Adrenal gland (tissue), 9 donors: ENCODE measurements at regions not wholly inside any gene's neighbourhood (a gene's known extent, or its start where the extent isn't known, plus 50 kb on each side); places are given as distances from the start of the nearest gene placed in this dataset.

Experiments
- DNase-seq, 7 donors: peaks; one replicate each; pipeline ENCODE4 v3.0.0-alpha.2; 2019 to 2020
- H3K27ac ChIP-seq, 5 donors: fragments of 200-600 bp; sonication (generic) in 4 of 5; 1 replicate in 3 of 5; 2 replicates in 2 of 5; pipeline versions ENCODE4 v1.5.1 to v1.8.0; 2016 to 2020; ENCODE audit warnings: mild to moderate bottlenecking in 1 of 5
- H3K27me3 ChIP-seq: fragments of 200-600 bp; 2 replicates; pipeline ENCODE4 v1.8.0; 2021
- H3K36me3 ChIP-seq, 2 donors: fragments of 200-600 bp; replicated peaks in 1 of 2; 1 replicate in 1 of 2; 2 replicates in 1 of 2; pipeline versions ENCODE4 v1.5.1 to v1.8.0; 2018 to 2022
- H3K4me1 ChIP-seq, 2 donors: fragments of 200-600 bp; replicated peaks in 1 of 2; 1 replicate in 1 of 2; 2 replicates in 1 of 2; pipeline versions ENCODE4 v1.5.1 to v1.8.0; 2018 to 2021
- H3K4me3 ChIP-seq, 4 donors: fragments of 200-600 bp; sonication (generic) in 3 of 4; one replicate each; pipeline ENCODE4 v1.5.1; 2016 to 2018
- H3K9me3 ChIP-seq, 3 donors: fragments of 200-600 bp; sonication (generic) in 1 of 3; replicated peaks in 1 of 3; 1 replicate in 2 of 3; 2 replicates in 1 of 3; pipeline versions ENCODE4 v1.5.1 to v1.8.0; 2016 to 2021
- POLR2A ChIP-seq, 2 donors: fragments of 450-650 bp; IDR thresholded peaks; one replicate each; pipeline ENCODE4 v1.6.1; 2017; ENCODE audit warnings: antibody characterized with exemption in 2 of 2, mild to moderate bottlenecking in 2 of 2, moderate library complexity in 1 of 2
- WGBS, 4 donors: extraction: QIAGEN DNeasy Blood & Tissue Kit in 2 of 4; methylation state at CpG; one replicate each; pipeline versions ENCODE4 v1.1.5 to v1.1.7; 2013 to 2017; 5-methylcytosine and 5-hydroxymethylcytosine counted together
- intact Hi-C, 2 donors: fragments of 100-400 bp; cut with DNase I; formaldehyde crosslinking; loops; one replicate each; pipeline versions ENCODE4 v1.14.1 to v1.15.0; 2022 to 2023
- TF ChIP-seq, protein P1 (sequence below), 6 experiments: fragments of 450-650 bp in 4 of 6; fragments of 200-600 bp in 2 of 6; sonication (generic) in 1 of 6; IDR thresholded peaks; 1 replicate in 5 of 6; 2 replicates in 1 of 6; pipeline versions ENCODE4 v1.5.1 to v1.8.0; 2016 to 2021; ENCODE audit warnings: antibody characterized with exemption in 6 of 6, mild to moderate bottlenecking in 2 of 6, moderate library complexity in 1 of 6
- donor health status: healthy with polysubstance abuse.
- donor health status: Bipolar disorder and iron deficiency.
- donor health status: DM: yes; HTN: yes; CAD: no.
- donor health status: DM: no; HTN: no; CAD: no.
- donor health status: DM: no; HTN: no; CAD: no.

DNA sequence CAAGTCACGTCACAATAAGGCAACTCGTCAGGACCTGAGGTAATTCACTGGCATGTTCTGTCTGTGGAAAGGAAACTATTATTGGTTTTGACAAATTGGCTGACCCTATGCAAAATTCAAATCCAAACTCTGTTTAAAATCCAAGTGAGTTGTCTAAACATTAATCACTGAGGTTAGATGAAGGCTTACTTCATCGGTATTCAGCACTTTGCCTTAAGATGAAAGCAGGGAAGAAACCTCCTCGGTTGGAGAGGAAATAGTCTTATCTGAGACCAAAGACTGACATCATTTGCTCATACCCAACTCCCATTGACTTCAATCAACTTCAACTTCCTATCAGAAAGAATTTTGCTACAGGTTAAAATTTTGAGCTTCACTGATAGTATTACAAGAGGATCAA is 355.1 kb upstream of the MBL2 start:
- H3K36me3 ChIP-seq = no peaks in the 10 kb centered on the region
- H3K9me3 ChIP-seq = no peaks in the 10 kb centered on the region
- no peaks in the 10 kb centered on the region for H3K27me3 ChIP-seq
- intact Hi-C loops = no loop called here
- H3K4me3 ChIP-seq = no peak overlapping the region
- TF ChIP-seq, protein P1, sequence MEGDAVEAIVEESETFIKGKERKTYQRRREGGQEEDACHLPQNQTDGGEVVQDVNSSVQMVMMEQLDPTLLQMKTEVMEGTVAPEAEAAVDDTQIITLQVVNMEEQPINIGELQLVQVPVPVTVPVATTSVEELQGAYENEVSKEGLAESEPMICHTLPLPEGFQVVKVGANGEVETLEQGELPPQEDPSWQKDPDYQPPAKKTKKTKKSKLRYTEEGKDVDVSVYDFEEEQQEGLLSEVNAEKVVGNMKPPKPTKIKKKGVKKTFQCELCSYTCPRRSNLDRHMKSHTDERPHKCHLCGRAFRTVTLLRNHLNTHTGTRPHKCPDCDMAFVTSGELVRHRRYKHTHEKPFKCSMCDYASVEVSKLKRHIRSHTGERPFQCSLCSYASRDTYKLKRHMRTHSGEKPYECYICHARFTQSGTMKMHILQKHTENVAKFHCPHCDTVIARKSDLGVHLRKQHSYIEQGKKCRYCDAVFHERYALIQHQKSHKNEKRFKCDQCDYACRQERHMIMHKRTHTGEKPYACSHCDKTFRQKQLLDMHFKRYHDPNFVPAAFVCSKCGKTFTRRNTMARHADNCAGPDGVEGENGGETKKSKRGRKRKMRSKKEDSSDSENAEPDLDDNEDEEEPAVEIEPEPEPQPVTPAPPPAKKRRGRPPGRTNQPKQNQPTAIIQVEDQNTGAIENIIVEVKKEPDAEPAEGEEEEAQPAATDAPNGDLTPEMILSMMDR (IDR thresholded peaks at IDR 0.05) = no peak
- TF ChIP-seq POLR2A (IDR thresholded peaks at IDR 0.05) = no peak
- 50 to 61% (median 60%) methylated on average over 4 of the region's 4 CpGs for WGBS, 4 donors
- DNase-seq = no peak
- H3K4me1 ChIP-seq = no peaks in the 10 kb centered on the region
- no peak overlapping the region for H3K27ac ChIP-seq

DNA sequence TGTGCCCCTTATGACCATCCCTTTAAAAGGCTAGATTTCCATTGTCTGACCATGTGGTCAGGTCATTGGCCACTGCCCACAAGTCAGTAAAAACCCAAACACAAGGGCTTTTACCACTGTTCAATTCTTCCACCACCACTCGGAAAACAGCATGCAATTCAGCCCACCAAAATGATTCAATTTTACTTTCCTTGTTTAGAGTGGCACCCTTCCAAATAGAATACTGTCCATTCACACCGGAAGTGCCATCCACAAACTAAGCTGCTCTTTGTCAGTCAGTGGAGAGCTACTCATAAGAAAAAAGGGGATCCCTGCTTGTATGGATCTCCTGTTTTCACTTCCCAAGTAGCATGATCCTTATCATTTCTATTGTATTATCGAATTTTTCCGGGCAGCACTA is 350.7 kb upstream of the MBL2 start:
- H3K4me1 ChIP-seq = no peaks in the 10 kb centered on the region
- no peaks in the 10 kb centered on the region for H3K36me3 ChIP-seq
- intact Hi-C loops = no loop called here
- WGBS, 4 donors = 52 to 80% (median 58%) methylated on average over 4 of the region's 4 CpGs
- TF ChIP-seq, protein P1 (IDR thresholded peaks at IDR 0.05) = no peak
- TF ChIP-seq POLR2A (IDR thresholded peaks at IDR 0.05) = no peak
- no peak overlapping the region for H3K27ac ChIP-seq
- H3K4me3 ChIP-seq = no peak overlapping the region
- no peaks in the 10 kb centered on the region for H3K9me3 ChIP-seq
- no peak for DNase-seq
- H3K27me3 ChIP-seq = no peaks in the 10 kb centered on the region

DNA sequence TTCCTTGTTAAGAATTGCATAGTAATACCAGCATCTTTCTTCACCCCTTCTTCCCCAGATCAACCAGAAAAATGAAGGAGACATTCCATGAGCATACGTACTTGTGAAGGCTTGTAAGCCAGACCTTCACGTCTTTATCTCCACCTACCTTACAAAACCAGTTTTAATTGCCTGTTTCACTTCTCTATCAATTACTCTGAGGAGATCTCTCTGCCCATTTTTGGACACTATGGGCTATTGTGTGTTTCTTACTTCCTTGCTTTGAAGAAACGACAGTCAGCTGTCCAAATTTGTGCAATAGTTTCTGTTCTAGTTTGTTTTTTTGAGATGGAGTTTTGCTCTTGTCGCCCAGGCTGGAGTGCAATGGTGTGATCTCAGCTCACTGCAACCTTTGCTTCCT is 349.7 kb upstream of the MBL2 start:
- Histone ChIP-seq H3K4me1 (no peaks in the 10 kb centered on the region), H3K4me3 (no peak overlapping the region), H3K27me3 (no peaks in the 10 kb centered on the region), H3K27ac (no peak overlapping the region), H3K9me3 (no peaks in the 10 kb centered on the region), H3K36me3 (no peaks in the 10 kb centered on the region)
- TF ChIP-seq, protein P1 (IDR thresholded peaks at IDR 0.05) = no peak
- TF ChIP-seq POLR2A (IDR thresholded peaks at IDR 0.05) = no peak
- intact Hi-C loops = no loop called here
- 57 to 71% (median 64%) methylated on average over 4 of the region's 4 CpGs for WGBS, 4 donors
- no peak for DNase-seq

DNA sequence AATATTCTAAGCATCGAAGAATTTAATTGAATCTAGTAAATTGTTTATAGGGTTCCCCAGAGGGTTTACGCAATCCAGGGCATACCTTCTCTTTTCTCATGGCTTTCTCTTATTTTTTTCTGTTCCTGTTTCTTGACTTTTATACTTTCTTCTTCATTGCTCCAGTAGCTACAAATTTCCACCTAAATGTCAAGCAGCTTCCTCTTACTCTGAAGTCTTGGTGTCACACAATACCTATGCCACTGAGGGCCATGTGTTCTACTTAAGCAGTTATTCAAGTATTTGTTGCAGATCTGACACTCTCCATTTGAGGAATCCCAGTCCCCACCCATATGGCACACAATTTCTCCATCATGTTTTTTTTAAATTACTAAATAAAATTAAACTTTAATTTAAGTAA is 343.1 kb upstream of the MBL2 start:
- 87 to 92% (median 91%) methylated on average over 2 of the region's 2 CpGs for WGBS, 4 donors
- H3K27me3 ChIP-seq = no peaks in the 10 kb centered on the region
- intact Hi-C loops = no loop called here

More for the DNA sequence above, 343.1 kb upstream of the MBL2 start:
- DNase-seq = no peak
- no peak for TF ChIP-seq POLR2A (IDR thresholded peaks at IDR 0.05)
- TF ChIP-seq, protein P1 (IDR thresholded peaks at IDR 0.05) = no peak
- Histone ChIP-seq H3K9me3 (no peaks in the 10 kb centered on the region), H3K4me1 (no peaks in the 10 kb centered on the region), H3K27ac (no peak overlapping the region), H3K4me3 (no peak overlapping the region), H3K36me3 (no peaks in the 10 kb centered on the region)
